HS-27A (cell line): ENCODE measurements at regions not wholly inside any gene's neighbourhood (a gene's known extent, or its start where the extent isn't known, plus 50 kb on each side); places are given as distances from the start of the nearest gene placed in this dataset.
A peak's percentile ranks its signal among the peaks of the same experiment; 100 is the strongest.

Experiments used
- DNase-seq: peaks from one replicate; pipeline ENCODE4 v3.0.0-alpha.2; 2012; ENCODE audit warnings: low read depth, missing footprints

- DNase-seq: no peak
These were observed 165.5 kb upstream of the OPRM1 start for GRCh38 chr6:153873541-153873940.

DNA sequence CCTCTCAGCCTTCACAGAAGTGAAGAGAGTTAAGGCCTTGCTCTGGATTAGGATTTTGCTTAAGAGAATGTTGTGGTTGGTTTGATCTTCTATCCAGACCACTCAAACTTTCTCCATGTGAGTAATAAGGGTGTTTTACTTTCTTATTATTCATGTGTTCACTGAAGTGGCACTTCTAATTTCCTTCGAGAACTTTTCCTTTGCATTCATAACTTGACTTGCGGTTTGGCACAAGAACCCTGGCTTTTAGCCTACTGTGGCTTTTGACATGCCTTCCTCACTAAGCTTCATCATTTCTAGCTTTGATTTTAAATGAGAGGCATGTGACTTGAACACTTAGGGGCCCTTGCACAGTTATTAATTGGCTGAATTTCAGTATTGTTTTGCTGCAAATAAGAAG lies 166.1 kb upstream of the OPRM1 start:
- no peak for DNase-seq

- no peak for DNase-seq
These were observed 176.1 kb upstream of the OPRM1 start for GRCh38 chr6:153862927-153863326.

DNA sequence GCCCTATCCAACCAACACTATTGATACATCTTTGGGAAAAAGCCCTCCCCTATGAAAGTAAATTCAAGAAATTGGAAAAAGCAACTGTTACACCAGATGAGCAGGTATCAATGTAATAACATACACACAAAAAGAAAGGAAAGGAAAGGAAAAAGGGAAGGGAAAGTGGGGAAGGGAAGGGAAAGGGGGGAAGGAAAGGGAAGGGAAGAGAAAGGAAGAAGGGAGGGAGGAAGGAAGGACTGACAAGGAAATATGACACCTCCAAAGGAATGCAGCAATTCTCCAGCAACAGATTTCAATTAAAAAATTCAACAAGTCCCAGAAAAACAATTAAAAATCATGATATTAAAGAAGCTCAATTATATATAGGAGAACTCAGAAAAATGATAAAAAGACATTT lies 176.9 kb upstream of the OPRM1 start:
- DNase-seq: no peak

DNA sequence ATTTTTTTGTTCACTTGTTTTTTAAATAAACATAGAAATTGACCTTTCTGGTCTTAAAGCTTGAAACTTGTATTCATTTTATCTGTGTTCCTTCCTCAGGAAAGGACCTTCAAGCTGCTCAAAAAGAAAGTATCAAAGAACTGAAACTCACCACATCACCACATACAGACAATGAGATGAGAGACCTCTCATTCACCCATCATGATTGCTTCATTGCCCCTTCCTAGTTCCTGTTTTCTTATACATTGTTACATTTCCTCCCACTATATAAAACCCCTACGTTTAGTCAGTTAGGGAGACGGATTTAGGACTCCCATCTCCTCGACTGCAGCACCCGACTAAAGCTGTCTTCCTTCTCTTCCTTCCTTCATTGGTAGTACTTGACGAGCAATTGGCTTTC lies 180.5 kb upstream of the OPRM1 start:
- DNase-seq: no peak

GRCh38 chr6:153856929-153857376 lies 182.1 kb upstream of the OPRM1 start:
- no peak for DNase-seq

- no peak for DNase-seq
These were observed 186.6 kb upstream of the OPRM1 start for GRCh38 chr6:153852481-153852880.

DNA sequence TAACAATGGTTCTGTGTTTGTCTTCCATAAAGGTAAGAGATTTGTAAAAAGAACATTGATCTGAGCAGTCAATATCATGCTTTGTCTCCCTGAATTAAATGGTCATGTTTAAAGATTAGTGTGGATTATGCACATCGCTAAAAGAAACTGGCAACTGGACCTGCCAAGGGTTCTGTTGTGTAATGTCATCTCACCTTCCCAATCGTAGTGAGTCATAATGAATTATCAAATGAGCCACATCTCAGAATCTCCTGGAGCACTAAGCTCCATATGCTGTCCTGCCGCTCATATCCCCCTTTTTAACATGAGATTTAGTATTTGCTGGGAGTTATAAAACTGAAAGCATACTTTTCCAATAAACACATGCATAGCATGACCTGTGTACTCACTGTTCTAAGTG lies 187.0 kb upstream of the OPRM1 start:
- DNase-seq: no peak

- no peak for DNase-seq
These were observed 189.8 kb upstream of the OPRM1 start for GRCh38 chr6:153849072-153849779.

DNA sequence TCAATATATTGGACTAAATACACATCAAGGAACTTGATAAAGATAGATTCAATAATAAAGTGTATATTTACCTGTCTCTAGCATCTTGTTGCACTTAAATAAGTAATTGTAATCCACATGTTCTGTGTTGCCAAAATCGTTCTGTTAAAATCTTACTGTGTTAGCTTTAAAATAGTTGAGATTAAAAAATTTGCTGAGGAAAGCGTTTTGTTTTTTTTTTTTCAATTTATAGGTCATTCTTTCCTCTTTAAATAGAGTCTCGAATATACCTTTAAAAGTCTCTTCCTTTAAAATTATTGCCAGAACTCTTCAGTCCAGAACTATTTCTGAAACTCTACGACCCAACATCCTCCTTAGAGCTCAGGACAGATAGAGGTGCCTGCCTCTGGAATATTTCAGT lies 195.6 kb upstream of the OPRM1 start:
- DNase-seq: no peak

GRCh38 chr6:153842491-153842890 lies 196.5 kb upstream of the OPRM1 start:
- no peak for DNase-seq

- DNase-seq: no peak
These were observed 198.8 kb upstream of the OPRM1 start for GRCh38 chr6:153840039-153840850.

- no peak for DNase-seq
These were observed 206.5 kb upstream of the OPRM1 start for GRCh38 chr6:153832543-153832942.

GRCh38 chr6:153831350-153832078 lies 207.5 kb upstream of the OPRM1 start:
- DNase-seq: no peak

DNA sequence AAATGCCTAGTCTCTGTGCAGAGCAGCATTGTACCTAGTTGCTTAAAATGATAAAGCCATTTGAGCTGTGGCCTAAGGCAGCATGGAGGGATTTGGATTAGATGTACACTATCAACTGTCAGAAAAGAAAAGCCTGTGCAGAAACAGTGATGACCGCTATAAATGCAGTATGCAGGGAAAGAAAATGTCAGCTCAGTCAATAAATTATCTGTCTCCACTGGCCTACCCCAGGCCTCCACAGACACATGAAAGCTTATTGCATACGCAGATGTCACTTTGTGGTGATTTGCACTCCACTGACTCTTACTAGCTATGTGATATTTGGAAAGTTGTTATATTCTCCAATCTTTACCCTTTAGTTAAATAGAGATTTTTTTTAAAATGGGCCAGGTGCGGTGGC lies 221.9 kb upstream of the OPRM1 start:
- DNase-seq: no peak

- DNase-seq: no peak
These were observed 222.7 kb upstream of the OPRM1 start for GRCh38 chr6:153816366-153816765.

GRCh38 chr6:153814136-153814535 lies 224.9 kb upstream of the OPRM1 start:
- DNase-seq: no peak

- DNase-seq: no peak
These were observed 234.2 kb upstream of the OPRM1 start for GRCh38 chr6:153804755-153805330.

DNA sequence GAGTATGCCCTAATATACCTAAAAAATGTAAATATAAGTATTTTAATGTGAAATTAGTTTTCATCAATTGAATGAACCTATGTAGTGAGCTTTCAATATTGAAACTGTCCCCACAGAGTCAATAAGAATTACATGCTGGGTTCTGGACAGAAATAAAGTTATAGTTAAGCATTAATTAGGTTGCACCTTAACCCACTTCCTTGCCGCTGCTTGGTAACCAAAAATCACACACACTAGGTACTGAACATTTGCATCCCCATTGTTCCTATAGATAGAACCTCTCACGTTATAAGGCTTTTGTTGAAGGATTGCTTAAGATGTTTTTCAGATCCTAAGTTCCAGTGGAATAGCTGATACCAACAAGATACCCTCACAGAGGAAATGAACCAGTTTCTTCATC lies 237.1 kb upstream of the OPRM1 start:
- no peak for DNase-seq

DNA sequence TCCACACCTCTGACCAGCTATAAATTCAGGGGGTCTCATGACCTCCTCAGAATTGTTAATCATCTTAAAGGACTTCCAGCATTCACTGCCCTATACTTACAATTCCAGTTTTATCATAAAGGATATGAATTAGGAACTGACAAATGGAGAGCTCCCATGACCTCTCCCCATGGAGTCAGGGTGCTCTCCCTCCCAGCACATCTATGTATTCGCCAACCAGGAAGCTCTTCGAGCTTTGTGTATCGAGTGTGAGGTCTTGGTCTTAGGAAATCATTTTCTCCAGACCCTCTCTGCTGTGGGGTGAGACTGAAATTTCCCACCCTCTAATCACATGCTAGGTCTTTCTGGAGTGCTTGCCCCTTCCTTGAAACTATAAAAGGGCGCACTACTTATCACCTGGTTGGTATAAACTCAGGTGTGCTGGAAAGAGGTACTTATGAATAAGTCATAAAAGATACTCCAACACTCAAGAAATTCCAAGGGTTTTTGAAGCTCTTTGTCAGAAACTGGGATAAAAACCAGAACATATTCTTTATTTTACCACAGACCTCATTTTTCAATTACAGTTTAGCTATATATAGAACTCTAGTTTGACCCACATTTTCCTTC lies 238.4 kb upstream of the OPRM1 start:
- no peak for DNase-seq

GRCh38 chr6:153790876-153791473 lies 248.1 kb upstream of the OPRM1 start:
- no peak for DNase-seq

- DNase-seq: peak; percentile 15
These were observed 249.0 kb upstream of the OPRM1 start for GRCh38 chr6:153790048-153790447.
